HG02642 (cell line): ENCODE measurements at regions not wholly inside any gene's neighbourhood (a gene's known extent, or its start where the extent isn't known, plus 50 kb on each side); places are given as distances from the start of the nearest gene placed in this dataset.
"Not testable (repeated sequence)": the region's sequence is repeated elsewhere in the genome, so short reads cannot be mapped to it uniquely, and the experiment has no call there.

Experiments
- ATAC-seq: cut with Tn5 transposase; IDR thresholded peaks from one replicate; pipeline ENCODE4 v1.9.1; 2021; ENCODE audit warnings: mild to moderate bottlenecking; ENCODE audit not compliant: unreplicated experiment, poor library complexity

DNA sequence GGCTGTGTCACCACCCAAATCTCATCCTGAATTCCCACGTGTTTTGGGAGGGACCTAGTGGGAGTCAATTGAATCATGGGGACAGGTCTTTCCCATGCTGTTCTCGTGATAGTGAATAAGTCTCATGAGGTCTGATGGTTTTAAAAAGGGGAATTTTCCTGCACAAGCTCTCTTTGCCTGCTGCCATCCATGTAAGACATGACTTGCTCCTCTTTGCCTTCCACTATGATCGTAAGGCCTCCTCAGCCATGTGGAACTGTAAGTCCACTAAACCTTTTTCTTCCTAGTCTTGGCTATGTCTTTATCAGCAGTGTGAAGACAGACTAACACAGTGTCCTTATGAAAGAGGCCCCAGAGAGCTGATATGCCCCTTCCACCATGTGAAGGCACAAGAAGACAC, 230.9 kb upstream of the ACTBL2 start:
- not testable (repeated sequence) for ATAC-seq

DNA sequence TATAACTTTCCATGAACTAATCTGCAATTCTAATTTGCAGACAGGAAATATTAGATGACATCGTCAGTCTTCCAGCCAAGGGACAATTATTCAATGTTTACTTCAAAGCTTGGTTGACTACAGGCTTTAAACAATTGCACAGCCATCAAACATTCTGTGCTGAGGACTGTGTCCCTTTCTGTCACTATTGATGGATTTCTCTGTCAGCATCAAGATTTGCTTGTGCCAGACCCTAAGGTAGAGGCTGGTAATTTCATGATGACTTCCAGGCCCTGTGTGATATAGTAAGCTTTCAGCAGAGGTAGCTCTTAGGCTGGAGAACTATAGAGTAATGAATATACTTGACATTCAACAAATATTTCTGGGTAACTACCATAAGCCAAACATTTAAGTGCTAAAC, 229.3 kb upstream of the ACTBL2 start:
- no peak for ATAC-seq

DNA sequence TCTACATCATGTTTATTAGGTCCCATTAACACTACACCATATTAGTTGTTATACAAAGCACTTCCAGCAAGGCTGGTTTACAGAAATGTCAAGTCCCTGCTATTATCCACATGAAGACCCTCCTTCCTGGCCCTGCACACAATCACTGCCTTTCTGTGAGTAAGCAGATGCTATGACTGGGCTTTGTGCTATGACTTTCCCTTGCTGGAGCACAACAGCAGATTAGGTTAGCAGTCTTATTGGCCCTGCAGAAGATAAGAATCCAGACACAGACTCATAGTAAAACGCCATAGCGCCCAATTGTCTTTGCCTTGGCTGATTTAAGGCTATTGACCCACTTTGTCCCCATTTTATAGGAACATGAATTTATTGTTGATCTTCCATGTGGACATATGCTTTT, 228.9 kb upstream of the ACTBL2 start:
- no peak for ATAC-seq

DNA sequence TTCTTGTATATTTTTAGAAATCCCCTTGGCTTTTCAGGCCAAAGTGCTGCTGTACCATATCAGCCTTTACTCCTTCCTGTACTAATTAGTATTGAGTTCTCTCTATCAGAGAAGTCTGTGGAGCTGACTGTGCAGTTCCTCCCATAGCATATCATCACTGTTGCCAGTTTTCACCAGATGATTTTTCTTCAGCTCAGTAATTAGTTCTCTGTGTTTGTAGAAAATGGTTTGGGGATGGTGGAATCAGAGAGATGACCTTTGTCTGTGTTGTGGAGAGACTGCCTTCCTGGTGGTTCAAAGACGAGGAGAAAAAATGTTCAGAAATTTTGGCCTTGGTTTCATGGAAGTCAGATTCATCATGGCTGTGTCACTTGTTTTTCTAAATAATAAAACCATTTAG, 227.5 kb upstream of the ACTBL2 start:
- ATAC-seq, result no peak

DNA sequence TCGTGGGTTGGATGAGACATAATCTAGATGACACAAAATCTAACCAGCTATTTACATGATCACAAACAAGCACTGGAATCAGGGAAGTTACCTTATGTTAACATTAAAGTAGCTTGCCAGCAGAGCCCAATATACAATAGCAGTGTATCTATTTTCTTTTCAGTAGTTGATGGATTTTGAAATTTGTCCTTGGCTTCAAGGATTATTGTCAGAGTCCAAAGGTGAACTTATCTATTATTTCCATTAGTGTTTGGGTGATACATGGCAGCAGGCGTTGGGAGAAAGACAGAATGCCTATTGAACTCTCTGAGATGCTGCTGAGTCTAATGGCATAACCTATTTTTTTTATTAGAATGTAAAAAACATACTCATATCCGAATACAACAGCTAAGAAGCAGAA, 223.2 kb upstream of the ACTBL2 start:
- ATAC-seq, result no peak

DNA sequence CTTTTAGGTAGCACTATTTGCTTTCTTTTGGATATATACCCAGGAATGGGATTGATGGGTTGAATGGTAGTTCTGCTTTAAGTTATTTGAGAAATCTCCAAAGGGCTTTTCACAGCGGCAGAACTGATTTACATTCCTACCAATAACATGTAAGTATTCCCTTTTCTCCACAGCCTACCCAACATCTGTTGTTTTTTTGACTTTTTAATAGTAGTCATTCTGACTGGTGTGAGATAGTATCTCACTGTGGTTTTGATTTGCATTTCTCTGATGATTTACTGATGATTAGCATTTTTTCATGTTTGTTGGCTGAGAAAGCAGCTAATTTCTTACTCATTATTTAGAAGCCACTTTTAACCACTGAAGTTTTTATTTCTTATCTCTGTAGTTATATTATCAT, 221.1 kb upstream of the ACTBL2 start:
- ATAC-seq, result no peak

DNA sequence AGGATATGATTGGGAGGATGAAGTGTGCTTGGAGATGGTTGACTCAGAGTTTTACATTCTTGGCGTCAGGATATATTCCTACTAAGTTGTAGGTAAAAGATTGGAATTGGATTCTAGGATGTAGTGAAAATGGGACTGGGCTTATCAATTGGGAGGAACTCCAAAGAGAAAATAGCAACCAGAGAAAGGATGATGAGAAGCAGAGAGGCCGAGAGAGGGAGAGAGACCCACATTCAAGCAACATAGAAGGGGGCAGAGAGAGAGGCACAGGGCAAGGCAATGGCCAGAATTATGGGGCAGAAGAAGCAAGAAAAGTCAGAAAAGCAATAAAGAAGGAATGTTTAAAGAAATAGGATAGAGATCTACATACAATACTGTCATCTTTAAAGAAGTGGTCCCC, 217.9 kb upstream of the ACTBL2 start:
- no peak for ATAC-seq

DNA sequence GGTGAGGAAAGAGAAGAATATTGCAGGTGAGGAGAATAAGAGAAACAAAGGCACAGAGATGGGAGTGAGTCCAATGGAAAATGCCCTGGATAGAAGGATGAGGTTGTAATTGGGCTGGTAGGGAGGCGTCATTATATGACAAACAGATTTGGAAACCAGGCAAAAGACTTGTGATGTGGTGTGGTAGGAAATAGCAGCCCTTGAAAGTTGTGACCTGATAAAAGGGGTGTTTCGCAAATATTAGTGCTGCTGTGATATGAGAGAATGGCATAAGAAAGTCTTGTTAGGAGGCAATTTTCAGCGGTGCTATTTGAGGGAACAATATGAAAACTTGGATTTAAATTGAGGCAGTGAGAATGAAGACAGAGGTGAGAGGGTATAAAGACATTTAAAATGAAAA, 217.5 kb upstream of the ACTBL2 start:
- ATAC-seq, result no peak

DNA sequence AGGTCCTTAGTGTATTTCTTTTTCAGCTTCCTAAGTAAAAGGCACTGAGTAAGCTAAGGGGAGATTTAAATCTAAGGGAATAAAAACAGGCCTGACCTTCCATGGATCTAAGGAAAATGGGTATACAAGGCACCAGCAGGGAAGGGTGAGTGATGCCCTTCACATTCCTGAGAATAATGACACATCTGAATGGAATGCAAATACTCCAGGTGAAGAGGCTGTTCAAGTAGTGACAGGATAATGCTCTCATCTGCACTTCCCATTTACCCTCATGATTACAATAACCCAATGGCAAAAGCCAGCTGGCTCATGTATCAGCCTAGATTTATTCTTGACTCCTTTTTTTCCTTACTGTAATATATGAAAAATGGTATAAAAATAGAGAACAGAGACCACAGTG, 216.2 kb upstream of the ACTBL2 start:
- ATAC-seq, result no peak

DNA sequence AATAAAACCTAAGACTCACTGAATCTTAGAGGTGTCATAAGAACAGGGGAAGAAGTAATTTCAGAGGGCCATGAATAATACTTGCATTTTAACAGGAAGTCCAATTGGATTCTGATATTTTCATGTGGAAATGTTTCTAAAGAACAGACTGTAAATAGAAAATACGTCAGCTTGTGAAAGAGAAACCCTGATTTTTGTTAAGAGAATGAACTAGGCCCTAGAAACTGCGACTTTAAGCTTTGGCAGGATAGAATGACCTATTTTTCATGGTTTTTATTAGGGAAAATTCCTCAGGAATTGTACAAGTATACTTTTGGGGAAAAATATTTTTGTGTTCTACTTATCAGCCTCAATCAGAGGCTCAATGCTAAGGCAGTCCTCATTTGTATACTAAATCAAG, 215.5 kb upstream of the ACTBL2 start:
- no peak for ATAC-seq

DNA sequence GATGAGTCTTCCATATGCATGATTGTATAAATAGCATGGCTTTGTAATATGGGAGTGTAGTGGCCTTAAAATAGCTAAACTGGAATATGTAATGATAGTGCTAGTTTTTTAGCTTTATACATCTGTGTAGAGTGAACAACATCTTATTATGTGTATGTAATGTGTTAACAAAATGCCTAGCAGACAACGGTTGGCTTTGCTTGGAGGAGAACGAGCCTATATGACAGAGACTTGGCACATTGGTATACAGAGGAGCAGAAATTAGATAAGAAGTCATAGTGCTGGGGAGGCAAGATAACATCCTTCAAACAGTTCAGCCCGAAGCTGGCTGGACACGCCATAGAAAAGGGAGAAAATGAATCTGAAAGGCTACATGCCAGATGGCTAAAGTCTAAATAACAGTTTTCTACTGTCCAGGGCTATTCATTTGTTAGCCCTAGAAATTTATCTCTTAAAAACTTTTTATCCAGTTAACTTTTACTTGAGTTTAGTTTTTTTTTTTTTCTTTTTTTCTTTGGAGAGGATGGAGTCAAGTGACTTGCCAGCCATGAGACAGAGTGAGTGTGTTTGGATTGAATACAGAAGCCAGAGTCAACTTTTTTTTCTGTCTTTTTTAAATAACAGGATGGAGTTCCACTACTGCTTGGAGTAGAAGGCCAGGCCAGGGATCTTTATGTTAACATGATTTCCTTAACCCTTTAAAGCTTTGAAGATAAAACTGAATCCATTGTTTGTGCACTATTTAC, 214.4 kb upstream of the ACTBL2 start:
- ATAC-seq, result no peak

DNA sequence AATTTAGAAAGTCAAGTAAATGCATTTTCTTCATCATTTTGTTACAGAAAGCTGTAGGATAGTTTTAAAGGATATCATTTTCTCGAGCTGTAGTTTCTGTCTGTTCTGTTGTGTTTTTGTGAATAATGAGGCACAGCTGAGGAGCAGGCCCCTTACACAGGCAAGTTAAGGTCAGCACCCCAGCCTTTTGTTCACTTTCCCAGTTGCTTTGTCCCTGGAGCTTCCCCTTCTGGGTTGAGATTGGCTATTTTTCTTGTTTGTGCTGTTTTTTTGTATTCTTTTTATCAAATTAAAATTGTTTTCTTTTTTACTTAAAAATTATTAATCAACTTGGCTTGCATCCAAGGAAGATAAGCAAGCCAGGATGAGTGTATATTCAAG, 213.8 kb upstream of the ACTBL2 start:
- no peak for ATAC-seq

DNA sequence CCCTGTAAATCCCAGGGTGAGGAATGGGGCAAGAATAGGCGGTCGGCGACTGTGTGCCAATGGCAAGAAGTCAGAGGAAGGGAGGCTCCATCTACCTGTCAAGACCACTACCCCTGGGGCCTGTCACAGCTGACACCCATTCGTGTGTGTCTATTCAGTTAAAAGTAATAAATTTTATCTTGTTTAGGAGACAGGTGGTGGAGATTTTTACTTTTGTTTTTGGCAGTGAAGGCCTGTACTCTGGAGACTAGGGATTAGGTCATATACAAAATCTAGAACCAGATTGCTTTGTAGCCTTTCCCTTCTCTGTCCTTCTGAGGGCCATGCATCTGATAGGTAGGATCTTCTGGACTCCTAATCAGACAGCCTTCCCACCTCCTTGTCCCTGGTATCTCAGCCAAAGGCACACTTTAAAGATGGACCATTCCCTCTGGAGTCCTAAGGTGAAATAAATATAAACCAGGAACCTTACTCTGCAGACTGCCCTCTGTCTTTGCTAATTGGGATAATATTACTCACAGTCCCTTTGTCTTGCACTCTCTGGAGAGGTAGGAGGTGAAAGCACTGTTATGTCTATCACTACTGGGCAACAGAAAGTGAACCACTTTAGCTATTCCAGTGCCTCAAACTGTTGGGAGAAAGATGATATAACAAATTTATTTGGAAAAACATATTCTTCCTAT, 213.2 kb upstream of the ACTBL2 start:
- ATAC-seq, result no peak

DNA sequence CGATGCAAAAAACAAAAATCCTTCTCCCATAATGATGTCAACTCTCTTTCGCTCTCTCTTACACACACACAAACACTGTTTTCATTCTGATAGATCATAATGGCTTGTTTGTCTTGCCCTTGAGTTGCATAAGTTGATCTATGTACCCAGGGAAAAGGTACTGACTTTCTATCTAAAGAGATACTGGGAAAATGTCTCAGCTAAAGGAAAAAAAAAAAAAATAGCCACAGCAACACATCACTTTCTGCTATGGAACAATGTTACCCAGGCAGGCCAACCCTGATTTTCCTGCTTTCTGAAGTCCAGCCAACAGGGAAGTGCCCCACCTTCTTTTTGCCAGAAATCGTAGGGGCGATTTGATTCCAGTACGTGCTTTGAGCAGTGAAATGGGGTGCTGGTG, 212.6 kb upstream of the ACTBL2 start:
- ATAC-seq, result no peak

DNA sequence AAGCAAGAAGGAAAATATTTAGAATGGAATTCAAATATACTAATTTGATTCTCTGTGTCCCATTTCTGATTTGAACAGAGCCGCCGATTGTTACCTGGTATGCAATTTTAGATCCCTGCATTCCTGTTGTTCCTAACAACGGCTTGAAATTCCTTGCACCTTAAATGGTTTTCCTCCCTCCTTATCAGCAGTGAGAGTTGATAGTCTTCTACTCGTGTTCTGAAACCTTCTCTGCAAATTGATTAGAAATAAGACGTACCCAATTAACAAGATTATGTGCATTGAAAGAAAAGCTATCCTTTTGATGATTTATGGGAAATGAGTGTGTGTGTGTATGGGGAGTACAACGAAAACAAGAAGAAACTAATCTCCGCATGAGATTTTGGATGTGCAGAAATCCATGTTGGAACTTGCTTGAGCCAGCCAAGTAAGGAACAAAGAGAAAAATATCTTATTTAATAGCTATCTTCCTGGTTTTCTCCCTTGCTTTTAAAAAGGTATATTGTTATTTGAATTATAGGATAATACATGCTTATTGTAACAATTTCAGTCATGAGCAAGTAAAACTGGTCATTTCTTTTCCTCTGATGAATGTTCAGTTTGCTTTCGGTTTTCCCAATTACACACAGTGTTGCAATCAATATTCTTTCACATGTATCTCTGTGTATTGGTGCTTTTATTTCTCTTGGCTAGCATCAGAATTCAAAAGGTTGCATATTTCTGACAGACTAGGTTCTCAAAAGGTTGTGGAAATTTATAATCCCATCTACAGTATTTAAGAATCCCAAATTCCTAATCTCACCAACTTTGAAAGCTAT, 211.1 kb upstream of the ACTBL2 start:
- no peak for ATAC-seq

DNA sequence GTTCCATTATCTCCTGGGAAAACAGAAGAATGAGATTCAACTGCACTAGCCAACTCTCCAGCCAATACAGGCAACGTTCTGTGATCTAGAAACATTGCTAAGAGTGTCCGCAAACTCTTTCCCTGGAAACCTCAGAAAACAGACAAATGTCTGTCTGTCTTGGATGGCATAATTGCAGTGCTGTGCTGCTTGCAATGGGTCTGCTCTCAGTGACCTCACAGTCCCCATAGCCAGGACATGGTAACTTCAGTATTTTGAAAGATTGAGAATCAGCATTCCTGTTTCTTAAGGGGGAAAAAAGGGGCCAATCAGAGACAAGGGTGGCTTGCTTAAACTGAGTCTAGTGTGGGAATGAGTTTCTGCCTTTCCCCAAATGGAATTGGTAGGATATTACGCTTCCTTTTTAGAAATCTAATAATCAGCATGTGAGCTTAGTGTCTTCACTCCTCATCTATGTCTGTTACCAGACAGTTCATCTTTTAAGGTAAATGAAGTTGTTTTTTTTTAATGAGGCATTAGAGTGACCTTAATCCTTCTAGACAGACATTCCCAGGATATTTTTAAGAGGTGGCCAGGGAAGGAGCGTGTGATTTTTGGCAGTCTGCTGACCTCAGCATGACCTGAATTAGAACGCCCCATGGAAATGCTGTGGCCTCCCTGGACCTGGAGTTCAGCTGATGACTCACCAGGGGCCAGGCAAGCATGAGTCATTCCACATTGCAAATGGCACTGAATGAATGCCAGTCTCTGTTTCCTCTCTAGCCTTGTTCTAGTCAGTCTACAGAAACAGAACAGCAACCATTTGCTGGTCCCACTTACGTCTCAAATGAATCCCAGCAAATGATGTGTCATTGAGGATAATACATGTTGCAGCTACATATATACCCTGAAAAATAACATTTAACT, 210.2 kb upstream of the ACTBL2 start:
- ATAC-seq, result peak; percentile 50

DNA sequence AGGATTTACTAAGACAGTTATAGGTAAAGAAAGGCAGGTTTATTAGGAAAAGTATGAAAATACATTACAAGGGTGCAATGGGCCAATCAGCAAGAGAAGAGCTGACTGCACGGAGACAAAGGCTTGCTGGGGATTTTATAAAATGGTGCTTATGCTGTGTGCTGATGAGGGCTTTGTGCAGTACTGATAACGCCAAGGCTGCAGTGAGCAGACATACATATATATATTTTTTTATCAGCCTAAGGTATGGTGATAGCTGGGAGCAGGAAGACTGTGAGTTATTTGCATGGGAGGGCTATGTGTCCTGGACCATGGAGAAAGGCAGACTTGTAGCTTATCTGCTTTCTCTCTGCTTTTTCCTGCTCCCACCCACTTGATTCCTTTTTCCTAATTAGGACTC, 208.1 kb upstream of the ACTBL2 start:
- ATAC-seq, result no peak

DNA sequence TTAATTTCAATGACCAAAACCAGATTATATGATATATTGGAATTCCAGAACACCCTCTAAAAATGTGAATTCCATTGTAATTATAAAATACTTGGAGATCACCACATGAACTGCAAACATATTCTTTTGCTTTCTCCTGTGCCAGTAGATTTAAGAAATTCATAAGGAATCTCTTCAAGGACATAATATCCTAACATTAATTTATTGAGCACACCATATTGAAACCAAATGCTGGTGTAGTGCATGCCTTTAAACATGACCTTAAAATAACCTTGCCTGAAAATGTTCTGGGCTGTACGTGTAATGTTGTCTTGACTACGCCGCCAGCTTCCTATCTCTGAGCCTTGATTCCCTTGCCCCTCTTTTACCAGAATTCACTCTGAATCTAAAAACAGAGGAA, 205.0 kb upstream of the ACTBL2 start:
- ATAC-seq, result no peak

DNA sequence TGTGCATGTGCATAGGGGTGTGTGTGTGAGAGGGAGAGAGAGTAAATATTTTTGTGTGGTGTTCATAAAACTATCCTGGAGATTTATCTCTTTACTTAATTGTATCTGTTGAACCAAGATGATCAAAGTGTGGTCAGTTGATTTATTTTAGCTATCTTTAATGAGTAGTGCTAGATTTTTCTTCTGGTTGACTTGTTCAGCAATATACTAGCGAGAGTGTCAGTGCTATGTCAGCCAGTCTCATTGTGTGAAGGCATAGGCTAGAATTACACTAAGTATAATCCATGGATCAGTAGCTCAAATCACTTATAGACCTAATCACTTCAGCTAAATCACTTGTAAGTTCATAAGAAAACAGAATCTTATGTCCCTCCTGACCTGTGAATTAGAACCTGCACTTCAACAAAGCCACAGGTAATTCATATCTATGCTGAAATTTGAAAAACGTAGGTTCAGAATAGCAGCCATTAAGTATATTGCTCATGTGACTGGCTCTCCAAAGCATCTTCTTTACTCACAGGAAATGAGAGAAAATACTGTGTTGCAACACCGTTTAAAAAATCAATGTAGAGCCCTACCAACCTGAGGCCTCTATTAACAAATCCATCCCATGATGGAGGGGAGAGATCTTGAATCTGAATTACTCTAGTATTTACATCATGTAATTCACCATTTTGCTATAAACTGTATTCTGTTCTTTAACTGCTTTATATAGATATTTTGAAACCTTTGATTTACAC, 203.1 kb upstream of the ACTBL2 start:
- ATAC-seq, result no peak

DNA sequence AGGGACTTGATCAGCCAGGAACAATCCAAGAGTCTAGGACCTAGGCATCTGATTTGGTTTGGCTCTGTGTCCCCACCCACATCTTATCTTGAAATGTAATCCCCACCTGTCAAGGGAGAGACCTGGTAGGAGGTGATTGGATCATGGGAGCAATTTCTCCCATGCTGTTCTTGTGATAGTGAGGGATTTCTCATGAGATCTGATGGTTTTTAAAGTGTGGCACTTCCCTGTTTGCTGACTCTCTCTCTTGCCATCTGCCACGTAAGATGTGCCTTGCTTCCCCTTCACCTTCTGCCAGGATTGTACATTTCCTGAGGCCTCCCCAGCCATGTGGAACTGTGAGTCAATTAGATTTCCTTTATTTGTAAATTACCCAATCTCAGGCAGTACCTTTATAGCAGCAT, 201.7 kb upstream of the ACTBL2 start:
- ATAC-seq, result no peak
